ENCODE measurements at regions not wholly inside any gene's neighbourhood (a gene's known extent, or its start where the extent isn't known, plus 50 kb on each side); places are given as distances from the start of the nearest gene placed in this dataset.
A peak's percentile ranks its signal among the peaks of the same experiment; 100 is the strongest.

DNA sequence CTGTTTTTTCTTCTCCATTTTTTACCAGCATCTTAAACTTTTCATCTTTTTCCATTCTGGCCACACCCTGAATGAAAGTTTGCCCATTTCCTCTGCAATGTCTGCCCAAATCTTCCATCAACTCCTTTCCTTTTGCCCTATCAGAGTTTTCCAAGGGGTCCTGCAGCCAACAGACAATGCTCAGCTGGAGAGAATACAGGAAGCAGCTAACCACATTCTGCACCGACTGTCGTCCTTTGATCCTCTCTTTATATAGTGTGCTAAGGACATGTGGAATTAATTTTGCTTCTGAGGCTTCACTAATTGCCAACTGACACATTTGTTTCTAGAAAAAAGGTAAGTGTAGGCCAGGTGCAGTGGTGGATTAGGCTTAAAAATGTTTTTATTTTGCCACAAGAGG lies 50.5 kb upstream of the DLX2 start:
- DNase-seq: no peak

DNA sequence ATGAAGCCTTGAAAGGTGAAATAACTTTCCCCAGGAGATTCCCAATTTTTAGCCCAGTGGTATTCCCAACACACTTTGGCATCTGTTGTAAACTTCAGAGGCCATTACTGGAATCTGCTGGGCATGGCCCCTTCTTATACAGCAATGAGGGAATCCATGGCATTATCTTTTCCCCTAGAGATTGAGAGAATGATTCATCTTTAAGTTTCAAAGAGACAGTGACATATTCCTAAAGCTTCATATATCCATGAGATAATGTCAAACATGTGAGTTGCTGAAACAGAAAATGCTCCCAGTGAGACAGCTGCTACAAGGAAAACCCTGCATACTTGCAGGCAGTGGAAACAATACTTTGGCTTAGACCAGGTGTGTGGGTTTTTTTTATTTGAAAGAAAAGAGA lies 51.1 kb upstream of the DLX2 start:
- DNase-seq: no peak

DNA sequence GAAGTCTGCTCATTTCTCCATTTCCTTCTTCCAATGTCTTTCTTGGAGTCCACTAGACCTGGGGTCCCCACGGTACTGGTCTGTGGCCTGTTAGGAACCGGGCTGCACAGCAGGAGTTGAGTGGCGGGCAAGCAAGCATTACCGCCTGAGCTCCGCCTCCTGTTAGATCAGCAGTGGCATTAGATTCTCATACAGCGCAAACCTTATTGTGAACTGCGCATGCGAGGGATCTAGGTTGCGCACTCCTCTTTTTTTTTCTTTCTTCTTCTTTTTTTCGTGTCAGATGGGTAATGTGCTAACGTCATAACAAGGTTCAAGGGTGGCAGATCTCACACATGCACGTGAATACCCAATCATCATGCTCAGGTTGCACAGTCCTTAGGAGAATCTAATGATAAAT lies 53.1 kb upstream of the DLX2 start:
- no peak for DNase-seq

DNA sequence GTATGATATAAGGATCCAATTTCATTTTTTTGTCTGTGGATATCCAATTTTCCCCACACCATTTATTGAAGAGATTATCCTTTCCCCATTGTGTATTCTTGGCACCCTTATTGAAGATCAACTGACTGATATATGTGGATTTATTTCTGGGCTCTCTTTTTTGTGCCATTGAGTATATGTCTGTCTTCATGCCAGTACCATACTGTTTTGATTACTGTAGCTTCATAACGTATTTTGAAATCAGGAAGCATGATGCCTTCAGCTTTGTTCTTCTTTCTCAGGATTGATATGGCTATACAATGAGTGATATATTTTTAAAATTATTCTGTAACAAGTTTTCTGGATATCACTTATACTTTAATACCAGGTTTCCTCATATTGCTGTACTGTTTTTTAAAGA lies 58.1 kb upstream of the DLX2 start:
- no peak for DNase-seq

GRCh38 chr2:172162225-172162733 lies 59.6 kb upstream of the DLX2 start:
- no peak for DNase-seq

DNA sequence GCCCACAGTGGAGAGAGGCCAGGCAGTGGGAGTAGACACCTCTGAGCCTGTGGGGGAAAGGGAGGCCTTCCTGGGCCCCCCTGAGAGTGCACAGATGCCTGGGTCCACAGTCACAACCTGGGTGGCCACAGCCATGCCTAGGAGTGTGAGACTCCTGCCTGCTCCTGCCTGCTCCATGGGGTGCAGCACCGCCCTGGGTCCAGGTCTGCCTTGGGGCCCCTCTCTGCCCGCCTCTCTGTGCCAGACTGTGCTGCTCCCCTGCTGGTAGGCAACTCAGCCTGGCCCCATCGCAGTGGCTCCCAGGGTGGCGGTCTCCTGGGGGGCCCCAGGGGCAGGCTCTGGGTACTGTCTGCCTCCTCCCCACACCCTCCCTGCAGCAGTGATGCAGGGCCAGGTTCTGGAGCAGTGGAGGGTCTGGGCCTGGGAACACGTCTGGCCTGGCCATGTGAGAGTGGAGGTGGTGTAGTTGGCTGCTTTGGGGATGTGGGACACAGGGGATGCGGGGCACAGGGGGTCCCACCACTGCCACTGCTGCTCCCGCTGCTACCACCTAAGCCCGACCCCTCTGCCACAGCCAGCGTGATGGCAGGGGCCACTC lies 60.1 kb upstream of the DLX2 start:
- DNase-seq: no peak

GRCh38 chr2:172168917-172169346 lies 66.2 kb upstream of the DLX2 start:
- no peak for DNase-seq

DNA sequence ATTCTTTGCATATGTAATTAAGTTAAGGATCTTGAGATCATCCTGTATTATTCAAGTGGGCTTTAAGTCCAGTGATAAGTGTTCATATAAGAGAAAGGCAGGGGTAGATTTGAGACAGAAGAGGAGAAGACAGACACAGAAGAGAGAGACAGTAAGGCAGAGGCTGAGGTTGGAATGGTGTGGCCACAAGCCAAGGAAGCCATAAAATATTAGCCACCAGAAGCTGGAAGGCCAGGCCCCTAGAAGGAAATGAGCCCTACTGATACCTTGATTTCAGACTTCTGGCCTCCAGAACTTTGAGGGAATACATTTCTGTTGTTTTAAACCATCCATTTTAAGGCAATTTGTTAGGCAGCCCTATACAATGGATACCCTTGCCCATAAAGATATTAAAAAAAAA lies 66.9 kb upstream of the DLX2 start:
- DNase-seq: no peak

DNA sequence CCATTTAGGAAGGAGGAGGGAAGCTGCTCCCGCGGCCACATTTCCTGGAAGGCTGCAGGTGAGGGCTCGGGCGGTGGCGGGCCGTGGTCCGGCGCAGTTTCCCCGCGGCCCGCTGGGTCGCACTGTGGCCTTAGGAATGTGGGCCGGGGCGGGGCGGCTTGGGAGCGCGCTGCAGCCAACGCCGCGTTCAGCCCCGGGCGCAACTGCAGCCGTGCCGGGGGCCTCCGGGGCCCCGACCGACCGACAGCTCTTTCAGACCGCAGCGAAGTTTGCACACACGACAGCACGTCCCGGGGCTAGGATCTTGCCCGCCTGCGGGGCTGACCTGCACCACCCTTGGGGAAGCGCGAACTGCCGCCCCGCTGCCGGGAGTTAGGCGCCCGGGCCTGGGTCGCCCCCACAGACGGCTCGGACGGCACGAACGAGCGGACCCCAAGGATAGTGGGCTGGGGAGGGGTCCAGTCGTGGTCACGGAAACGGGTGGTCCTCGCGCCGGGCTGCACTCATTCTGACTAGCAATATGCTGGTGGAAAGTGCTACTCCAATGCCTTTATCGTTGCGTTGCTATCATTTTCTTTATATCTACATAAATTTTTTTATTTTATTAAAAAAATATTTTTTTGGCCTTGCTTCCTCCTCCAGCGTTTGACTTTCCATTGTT lies 69.9 kb upstream of the DLX2 start:
- peak; percentile 74 for DNase-seq

GRCh38 chr2:172173174-172173706 lies 70.5 kb upstream of the DLX2 start:
- DNase-seq: no peak

DNA sequence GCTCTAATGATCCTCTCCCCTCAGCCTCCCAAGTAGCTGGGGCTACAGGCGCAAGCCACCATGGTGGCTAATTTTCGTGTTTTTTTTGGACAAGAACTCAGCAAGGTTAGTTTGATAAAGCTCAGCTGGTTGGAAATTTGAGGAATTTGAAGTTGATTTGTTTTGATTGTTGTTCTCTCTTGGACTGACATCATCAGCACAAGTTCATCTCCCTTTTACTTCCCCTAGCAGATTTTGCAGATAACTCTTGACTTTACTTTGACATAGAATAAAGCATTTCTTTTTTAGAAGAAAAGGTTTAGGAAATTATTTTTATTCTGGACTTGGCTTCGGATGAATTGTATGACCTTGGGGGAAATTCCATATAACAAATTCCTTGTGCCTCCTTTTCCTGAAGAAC lies 74.9 kb upstream of the DLX2 start:
- no peak for DNase-seq

- DNase-seq: no peak
These were observed 75.3 kb upstream of the DLX2 start for GRCh38 chr2:172177996-172178395.

DNA sequence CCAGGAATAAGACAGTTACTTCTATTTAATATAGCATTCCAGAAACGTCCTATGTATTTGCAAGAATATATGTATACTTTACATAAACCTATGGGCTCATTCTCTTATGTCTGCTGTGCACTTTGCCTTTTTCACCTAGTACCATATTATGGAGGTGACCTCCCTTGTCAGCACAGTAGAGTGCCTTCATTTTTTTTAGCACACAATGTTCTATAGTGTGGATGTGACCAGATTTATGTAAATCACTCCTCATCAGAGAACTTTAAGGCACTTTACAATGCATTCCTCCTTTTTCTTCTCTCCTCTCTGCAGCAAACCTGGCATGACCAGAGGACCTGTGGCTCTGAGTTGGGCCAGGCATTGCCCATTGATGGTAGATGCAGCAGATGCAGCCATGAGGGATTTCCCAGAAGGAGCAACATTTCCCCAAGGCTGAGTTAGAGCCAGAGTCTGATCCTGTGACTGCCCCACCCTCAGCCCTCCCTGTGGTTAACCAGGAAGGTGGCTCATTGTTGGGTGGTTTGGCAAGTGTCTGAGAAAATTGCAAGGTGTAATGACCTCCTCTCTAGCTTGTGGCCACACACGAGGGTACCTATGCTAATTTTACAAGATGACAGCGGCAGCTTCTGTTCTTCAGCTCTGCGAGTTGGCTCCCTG lies 76.5 kb upstream of the DLX2 start:
- DNase-seq: no peak

GRCh38 chr2:172181840-172182239 lies 79.1 kb upstream of the DLX2 start:
- no peak for DNase-seq

DNA sequence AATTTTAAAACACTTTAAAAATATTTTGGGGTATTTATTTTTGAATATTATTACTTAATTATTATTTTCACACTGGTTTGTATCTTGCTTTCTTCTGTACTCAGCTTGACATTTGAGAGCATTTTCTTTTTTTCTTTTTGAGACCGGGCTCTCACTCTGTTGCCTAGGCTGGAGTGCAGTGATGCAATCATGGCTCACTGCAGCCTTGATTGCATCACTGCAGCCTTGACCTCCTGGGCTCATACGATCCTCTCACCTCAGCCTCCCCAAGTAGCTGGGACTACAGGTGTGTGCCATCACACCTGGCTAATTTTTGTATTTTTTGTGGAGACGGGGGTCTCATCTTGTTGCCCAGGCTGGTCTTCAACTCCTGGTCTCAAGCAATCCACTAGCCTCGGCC lies 79.9 kb upstream of the DLX2 start:
- no peak for DNase-seq

- no peak for DNase-seq
These were observed 90.8 kb upstream of the DLX2 start for GRCh38 chr2:172193331-172194089.

- no peak for DNase-seq
These were observed 93.2 kb upstream of the DLX2 start for GRCh38 chr2:172195836-172196376.

- DNase-seq: no peak
These were observed 94.2 kb upstream of the DLX2 start for GRCh38 chr2:172196768-172197431.

- no peak for DNase-seq
These were observed 95.7 kb upstream of the DLX2 start for GRCh38 chr2:172198361-172198760.

- no peak for DNase-seq
These were observed 96.2 kb upstream of the DLX2 start for GRCh38 chr2:172198908-172199307.

DNA sequence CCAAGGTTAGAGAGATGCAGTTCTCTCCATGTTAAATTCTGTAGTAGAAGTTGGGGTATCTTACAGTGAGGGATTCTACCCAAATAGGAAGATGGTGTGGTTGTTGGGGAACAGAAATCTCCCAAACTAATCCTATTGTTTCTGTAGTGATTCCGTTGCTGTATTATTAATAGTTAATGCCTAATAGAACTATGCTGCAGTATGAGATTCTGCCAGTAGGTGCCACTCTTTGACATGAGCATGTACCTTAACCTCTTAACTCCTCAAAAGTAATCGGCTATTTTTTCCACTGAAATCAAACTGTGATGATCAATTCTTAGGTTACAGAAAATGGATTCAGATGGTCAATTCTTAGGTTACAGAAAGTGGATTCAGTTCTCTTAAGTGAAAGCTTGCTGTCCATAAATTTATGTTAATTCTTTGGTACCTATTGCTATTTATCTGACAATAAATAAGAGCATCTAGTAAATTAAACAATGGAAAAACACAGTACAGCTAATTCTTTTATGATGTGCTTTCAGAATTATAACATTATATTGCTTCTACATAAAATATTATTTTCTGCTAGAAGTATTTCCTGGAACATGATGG lies 97.9 kb upstream of the DLX2 start:
- no peak for DNase-seq

GRCh38 chr2:172204309-172204708 lies 101.6 kb upstream of the DLX2 start:
- no peak for DNase-seq
